ENCODE measurements at regions not wholly inside any gene's neighbourhood (a gene's known extent, or its start where the extent isn't known, plus 50 kb on each side); places are given as distances from the start of the nearest gene placed in this dataset.

GRCh38 chr16:47925811-47926460, 229.9 kb downstream of the ABCC12 start (continued):
- TF ChIP-seq, protein P1, sequence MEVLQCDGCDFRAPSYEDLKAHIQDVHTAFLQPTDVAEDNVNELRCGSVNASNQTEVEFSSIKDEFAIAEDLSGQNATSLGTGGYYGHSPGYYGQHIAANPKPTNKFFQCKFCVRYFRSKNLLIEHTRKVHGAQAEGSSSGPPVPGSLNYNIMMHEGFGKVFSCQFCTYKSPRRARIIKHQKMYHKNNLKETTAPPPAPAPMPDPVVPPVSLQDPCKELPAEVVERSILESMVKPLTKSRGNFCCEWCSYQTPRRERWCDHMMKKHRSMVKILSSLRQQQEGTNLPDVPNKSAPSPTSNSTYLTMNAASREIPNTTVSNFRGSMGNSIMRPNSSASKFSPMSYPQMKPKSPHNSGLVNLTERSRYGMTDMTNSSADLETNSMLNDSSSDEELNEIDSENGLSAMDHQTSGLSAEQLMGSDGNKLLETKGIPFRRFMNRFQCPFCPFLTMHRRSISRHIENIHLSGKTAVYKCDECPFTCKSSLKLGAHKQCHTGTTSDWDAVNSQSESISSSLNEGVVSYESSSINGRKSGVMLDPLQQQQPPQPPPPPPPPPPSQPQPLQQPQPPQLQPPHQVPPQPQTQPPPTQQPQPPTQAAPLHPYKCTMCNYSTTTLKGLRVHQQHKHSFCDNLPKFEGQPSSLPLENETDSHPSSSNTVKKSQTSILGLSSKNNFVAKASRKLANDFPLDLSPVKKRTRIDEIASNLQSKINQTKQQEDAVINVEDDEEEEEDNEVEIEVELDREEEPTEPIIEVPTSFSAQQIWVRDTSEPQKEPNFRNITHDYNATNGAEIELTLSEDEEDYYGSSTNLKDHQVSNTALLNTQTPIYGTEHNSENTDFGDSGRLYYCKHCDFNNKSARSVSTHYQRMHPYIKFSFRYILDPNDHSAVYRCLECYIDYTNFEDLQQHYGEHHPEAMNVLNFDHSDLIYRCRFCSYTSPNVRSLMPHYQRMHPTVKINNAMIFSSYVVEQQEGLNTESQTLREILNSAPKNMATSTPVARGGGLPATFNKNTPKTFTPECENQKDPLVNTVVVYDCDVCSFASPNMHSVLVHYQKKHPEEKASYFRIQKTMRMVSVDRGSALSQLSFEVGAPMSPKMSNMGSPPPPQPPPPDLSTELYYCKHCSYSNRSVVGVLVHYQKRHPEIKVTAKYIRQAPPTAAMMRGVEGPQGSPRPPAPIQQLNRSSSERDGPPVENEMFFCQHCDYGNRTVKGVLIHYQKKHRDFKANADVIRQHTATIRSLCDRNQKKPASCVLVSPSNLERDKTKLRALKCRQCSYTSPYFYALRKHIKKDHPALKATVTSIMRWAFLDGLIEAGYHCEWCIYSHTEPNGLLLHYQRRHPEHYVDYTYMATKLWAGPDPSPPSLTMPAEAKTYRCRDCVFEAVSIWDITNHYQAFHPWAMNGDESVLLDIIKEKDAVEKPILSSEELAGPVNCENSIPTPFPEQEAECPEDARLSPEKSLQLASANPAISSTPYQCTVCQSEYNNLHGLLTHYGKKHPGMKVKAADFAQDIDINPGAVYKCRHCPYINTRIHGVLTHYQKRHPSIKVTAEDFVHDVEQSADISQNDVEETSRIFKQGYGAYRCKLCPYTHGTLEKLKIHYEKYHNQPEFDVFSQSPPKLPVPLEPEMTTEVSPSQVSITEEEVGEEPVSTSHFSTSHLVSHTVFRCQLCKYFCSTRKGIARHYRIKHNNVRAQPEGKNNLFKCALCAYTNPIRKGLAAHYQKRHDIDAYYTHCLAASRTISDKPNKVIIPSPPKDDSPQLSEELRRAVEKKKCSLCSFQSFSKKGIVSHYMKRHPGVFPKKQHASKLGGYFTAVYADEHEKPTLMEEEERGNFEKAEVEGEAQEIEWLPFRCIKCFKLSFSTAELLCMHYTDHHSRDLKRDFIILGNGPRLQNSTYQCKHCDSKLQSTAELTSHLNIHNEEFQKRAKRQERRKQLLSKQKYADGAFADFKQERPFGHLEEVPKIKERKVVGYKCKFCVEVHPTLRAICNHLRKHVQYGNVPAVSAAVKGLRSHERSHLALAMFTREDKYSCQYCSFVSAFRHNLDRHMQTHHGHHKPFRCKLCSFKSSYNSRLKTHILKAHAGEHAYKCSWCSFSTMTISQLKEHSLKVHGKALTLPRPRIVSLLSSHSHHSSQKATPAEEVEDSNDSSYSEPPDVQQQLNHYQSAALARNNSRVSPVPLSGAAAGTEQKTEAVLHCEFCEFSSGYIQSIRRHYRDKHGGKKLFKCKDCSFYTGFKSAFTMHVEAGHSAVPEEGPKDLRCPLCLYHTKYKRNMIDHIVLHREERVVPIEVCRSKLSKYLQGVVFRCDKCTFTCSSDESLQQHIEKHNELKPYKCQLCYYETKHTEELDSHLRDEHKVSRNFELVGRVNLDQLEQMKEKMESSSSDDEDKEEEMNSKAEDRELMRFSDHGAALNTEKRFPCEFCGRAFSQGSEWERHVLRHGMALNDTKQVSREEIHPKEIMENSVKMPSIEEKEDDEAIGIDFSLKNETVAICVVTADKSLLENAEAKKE (CRISPR knock-in tag; IDR thresholded peaks at IDR 0.05), result no peak
- TF ChIP-seq JUNB (IDR thresholded peaks at IDR 0.05; ENCODE audit: unreplicated experiment) (no peak), ETS1 (IDR thresholded peaks at IDR 0.05) (no peak), NANOG (IDR thresholded peaks at IDR 0.05; ENCODE audit: borderline replicate concordance) (no peak), POLR2AphosphoS5 (IDR thresholded peaks at IDR 0.05; ENCODE audit: low read depth) (no peak)

- Histone ChIP-seq H4K20me1 (replicated peaks; ENCODE audit: insufficient read depth) (no peaks in the 10 kb centered on the region), H3K4me3 (no peak overlapping the region), H3F3A (replicated peaks; ENCODE audit: low read depth) (no peaks in the 10 kb centered on the region), H3K79me2 (replicated peaks; ENCODE audit: insufficient read depth) (no peaks in the 10 kb centered on the region), H3K27ac (ENCODE audit: low read depth) (no peak overlapping the region), H3K4me2 (no peak overlapping the region), H3K36me3 (ENCODE audit: insufficient read depth) (no peaks in the 10 kb centered on the region), H3K9me2 (ENCODE audit: insufficient read depth) (no peaks in the 10 kb centered on the region), H2AFZ (no peak overlapping the region), H3K27me3 (ENCODE audit: insufficient read depth) (no peaks in the 10 kb centered on the region), H3K4me1 (ENCODE audit: insufficient read depth) (no peaks in the 10 kb centered on the region)
- no peak for DNase-seq (ENCODE audit: low spot score)
- Mint-ChIP-seq H3K9me3 (peaks cover 2% of the 10 kb centered on the region; the same call in 2 of the 3 replicates), H3K4me1 (no peaks in the 10 kb centered on the region), H3K27ac (no peak overlapping the region), H3K36me3 (ENCODE audit: low read depth) (no peaks in the 10 kb centered on the region; the same call in 2 of the 3 replicates), H3K4me3 (no peak overlapping the region), H3K27me3 (ENCODE audit: insufficient read depth, low read depth, poor library complexity) (peaks cover 3% of the 10 kb centered on the region)
- no peak for ATAC-seq
- TF ChIP-seq CTCF (conservative IDR thresholded peaks at IDR 0.05; ENCODE audit: low read depth in 2 of 2), result no peak
- no peak for TF ChIP-seq JUNB (IDR thresholded peaks at IDR 0.05; ENCODE audit: unreplicated experiment)
- TF ChIP-seq ETS1 (IDR thresholded peaks at IDR 0.05), result no peak
- TF ChIP-seq REST (IDR thresholded peaks at IDR 0.05; ENCODE audit: unreplicated experiment), result no peak
- no peak for TF ChIP-seq ZNF114 (CRISPR knock-in tag; IDR thresholded peaks at IDR 0.05)
- no peak for TF ChIP-seq EZH2phosphoT487 (IDR thresholded peaks at IDR 0.05; ENCODE audit: unreplicated experiment)
- TF ChIP-seq POLR2AphosphoS5 (IDR thresholded peaks at IDR 0.05; ENCODE audit: low read depth), result no peak
- TF ChIP-seq EZH2 (IDR thresholded peaks at IDR 0.05; ENCODE audit: low read depth, unreplicated experiment), result no peak
These were observed 230.8 kb downstream of the ABCC12 start for GRCh38 chr16:47924950-47925349.
